A673 (cell line): ENCODE measurements at regions not wholly inside any gene's neighbourhood (a gene's known extent, or its start where the extent isn't known, plus 50 kb on each side); places are given as distances from the start of the nearest gene placed in this dataset.

Source experiments
- CTCF ChIP-seq: fragments of 300-800, 200-600 bp; sonication (generic); conservative IDR thresholded peaks from 2 replicates; pipeline ENCODE4 v1.5.1; 2017; ENCODE audit warnings: low read depth, mild to moderate bottlenecking, antibody characterized with exemption, low read length, moderate library complexity, mixed read lengths
- EZH2 ChIP-seq: fragments of 200-600 bp; sonication (generic); IDR thresholded peaks from 2 replicates; pipeline ENCODE4 v1.6.1; 2017; ENCODE audit warnings: borderline replicate concordance, low read depth, mild to moderate bottlenecking, mixed read lengths, antibody characterized with exemption, low read length; ENCODE audit not compliant: poor library complexity, severe bottlenecking

- TF ChIP-seq CTCF (no peak), EZH2 (no peak)
Measured at GRCh38 chr6:81853975-81854374, 101.5 kb upstream of the TENT5A start.
